ENCODE measurements at regions not wholly inside any gene's neighbourhood (a gene's known extent, or its start where the extent isn't known, plus 50 kb on each side); places are given as distances from the start of the nearest gene placed in this dataset.

DNA sequence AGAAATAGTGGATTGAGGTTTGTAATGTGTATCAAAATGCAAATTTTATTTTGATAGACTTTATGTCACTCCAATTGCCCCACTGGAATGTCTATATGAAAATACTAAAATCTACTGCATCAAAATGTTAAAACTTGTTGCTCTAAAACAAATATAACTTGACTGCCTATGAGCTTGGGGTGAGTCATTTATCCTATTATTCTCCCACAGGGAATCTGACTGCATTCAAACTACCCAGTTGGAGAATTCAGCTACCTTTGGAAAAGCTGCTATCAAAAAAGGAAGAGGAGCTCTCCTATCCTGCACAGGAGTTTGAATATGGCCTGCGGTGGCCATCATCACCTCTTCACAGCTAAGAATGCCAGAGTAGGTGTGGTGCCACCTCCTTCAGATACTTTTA, 173.1 kb downstream of the KLHL28 start:
- no peak for TF ChIP-seq CTCF (IDR thresholded peaks at IDR 0.05 in 8 of 11, conservative IDR thresholded peaks at IDR 0.05 in 3 of 11)
- no peak for TF ChIP-seq POLR2A (IDR thresholded peaks at IDR 0.05)
